GM18868 (cell line): ENCODE measurements at regions not wholly inside any gene's neighbourhood (a gene's known extent, or its start where the extent isn't known, plus 50 kb on each side); places are given as distances from the start of the nearest gene placed in this dataset.

Experiments used
- ATAC-seq: cut with Tn5 transposase; IDR thresholded peaks from one replicate; pipeline ENCODE4 v1.9.1; 2021; ENCODE audit warnings: mild to moderate bottlenecking, moderate library complexity; ENCODE audit not compliant: unreplicated experiment

DNA sequence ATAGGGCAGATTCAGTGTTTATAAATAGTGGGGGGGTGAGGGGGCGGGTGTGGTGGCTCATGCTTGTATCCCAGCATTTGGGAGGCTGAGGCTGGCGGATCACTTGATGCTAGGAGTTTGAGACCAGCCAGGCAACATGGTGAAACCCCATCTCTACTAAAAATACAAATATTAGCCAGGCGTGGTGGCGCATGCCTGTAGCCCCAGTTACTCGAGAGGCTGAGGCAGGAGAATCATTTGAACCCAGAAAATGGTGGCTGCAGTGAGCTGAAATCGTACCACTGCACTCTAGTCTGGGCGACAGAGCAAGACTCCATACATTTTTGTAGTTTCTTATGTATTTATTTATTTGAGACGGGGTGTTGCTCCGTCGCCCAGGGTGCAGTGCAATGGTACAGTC is 109.0 kb upstream of the ZNF217 start:
- ATAC-seq = no peak

DNA sequence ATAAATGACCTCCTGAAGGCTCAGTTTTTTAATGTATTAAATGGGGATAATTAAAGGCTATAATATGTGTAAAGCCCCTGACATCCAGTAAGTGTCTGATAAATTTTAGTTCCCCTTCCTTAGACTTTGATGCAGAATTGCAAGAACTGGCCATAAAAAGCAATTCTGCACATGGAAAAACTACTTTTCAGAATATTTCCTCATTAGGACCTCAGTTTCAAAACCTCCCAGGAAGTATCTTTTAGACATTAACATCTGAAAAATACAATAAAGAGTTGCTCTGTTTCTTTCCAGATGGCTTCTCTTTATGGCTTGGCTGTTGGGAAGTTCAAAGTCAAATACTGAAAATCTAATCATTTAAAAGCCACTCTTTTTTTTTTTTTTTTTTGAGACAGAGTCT is 106.3 kb upstream of the ZNF217 start:
- ATAC-seq = no peak

DNA sequence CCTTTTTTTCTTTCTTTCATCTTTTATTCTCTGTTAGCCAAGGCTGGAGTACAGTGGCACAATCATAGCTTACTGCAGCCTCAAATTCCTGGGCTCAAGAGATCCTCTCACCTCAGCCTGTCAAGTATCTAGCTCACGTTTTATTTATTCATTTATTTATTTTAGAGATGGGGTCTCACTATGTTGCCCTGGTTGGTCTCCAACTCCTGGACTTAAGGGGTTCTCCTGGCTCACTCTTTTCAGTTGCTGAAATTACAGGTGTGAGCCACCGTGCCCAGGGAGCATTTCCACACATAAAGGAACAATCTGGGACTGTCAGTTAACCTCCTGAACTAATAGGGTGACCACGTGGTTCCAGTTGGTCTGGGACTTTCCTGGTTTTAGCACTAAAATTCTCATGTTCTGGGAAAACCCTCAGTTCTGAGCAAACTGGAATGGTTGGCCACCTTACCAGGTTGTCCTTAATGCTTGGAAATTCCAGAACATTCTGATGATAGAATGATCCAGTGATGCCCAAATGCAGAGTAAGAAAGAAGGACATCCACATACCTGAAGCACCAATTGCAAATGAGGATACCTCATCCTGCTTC is 105.5 kb upstream of the ZNF217 start:
- ATAC-seq = no peak

DNA sequence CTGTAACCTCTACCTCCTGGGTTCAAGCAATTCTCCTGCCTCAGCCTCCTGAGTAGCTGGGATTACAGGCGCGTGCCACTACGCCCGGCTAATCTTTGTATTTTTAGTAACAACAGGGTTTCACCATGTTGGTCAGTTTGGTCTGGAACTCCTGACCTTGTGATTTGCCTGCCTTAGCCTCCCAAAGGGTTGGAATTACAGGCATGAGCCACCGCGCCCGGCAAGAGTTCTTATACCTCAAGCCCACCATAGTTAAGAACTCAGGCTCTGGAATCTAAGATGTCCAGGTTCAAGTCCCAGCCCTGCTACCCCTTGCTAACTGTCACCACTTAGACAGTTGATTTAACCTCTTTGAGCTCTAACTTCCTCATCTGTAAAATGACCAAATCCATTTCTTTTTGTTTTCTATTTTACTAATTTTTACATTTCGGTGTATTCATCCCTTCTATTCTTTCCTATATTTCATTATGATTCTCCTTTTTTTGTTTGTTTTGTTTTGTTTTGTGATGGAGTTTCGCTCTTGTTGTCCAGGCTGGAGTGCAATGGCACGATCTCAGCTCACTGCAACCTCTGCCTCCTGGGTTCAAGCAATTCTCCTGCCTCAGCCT is 104.8 kb upstream of the ZNF217 start:
- no peak for ATAC-seq

DNA sequence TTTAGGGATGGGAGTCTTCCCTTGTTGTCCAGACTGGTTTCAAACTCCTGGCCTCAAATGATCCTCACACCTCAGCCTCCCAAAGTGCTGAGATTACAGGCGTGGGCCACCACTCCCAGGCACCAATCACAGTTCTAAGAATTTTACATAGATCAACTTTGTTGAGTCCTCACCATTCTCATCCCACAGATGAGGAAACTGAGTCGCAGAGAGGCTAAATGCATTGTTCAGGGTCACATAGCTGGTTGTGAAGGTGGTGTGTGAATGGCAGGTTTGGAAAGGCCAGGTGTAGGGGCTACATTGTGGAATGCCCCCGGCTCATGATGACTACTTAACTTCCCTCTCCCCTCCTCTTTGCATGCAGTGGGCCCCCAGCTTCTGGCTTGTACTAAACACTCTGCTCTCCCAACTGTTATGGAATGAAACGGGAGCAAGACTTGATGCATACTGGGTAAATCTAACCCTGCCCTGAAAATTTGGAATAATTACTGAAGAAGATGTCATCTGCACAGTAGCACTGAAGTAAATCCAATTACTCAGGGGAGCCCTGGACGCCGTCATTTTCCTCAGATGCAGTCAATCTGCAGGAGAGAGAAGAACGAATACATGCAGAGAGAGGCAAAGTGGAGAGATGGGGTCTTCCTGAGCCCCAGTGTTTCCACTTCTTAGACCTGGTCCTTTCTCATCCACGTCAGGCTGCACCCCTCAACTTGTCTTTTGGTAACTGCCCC is 102.3 kb upstream of the ZNF217 start:
- no peak for ATAC-seq

DNA sequence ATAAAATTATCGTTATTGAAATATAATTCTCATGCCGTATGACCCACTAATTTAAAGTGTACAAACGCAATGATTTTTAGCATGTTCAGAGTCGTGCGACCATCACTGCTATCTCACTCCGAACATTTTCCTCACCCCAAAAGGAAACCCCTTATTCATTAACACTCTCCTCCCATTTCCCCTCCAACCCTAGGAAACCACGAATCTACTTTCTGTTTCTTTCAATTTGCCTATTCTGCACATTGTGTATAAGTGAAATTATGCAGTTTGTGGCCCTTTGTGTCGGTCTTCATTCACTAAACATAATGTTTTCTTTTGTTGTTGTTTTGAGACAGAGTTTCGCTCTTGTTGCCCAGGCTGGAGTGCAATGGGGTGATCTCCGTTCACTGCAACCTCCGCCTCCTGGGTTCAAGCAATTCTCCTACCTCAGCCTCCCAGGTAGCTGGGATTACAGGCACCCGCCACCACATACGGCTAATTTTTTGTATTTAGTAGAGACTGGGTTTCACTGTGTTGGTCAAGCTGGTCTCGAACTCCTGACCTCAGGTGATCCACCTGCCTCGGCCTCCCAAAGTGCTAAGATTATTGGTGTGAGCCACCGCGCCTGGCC is 99.7 kb upstream of the ZNF217 start:
- no peak for ATAC-seq

DNA sequence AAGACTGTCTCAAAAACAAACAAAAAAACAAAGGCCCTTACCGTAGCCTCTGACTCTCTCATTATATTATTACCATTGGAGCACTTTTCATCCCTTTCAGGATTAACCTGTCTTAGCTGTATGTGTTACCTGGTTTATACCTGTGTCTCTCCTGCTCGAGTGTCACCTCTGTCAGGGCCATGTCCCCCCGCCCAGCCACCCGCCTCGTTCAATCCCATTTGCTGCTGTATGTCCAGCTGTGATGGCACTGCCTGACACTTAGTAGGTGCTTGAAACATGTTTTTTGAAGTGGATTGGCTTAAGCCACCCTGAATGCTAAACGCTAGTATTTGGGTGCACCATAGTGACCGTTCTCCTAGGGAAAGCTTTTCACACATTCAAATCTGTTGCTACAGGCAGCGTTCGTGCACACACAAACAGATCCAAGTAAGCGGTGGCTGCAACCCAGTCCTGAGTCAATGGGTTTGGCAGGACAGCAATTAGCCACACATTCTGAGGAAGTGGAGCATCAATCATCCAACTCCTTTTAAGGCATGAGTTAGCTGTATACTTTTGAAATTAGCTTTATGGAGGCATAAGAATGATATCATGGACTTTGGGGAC is 98.9 kb upstream of the ZNF217 start:
- ATAC-seq = no peak

DNA sequence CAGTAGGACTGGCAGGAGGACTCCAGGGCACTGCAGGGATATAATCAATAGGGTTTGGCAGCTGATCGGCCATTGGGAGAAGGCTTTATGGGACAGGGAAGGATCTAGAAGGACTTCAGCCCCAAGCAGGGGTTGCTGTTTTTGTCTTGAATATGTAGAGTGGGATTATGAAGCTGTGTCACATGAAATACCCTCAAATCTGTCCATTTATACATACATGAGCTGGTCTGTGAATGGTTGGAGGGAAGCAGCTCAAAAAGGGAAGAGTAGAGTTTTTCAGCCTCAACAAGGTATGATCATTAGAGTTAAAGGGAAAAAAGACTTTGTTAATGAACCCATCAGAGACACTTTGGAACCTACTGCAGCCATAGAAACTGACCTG is 98.2 kb upstream of the ZNF217 start:
- ATAC-seq = no peak

DNA sequence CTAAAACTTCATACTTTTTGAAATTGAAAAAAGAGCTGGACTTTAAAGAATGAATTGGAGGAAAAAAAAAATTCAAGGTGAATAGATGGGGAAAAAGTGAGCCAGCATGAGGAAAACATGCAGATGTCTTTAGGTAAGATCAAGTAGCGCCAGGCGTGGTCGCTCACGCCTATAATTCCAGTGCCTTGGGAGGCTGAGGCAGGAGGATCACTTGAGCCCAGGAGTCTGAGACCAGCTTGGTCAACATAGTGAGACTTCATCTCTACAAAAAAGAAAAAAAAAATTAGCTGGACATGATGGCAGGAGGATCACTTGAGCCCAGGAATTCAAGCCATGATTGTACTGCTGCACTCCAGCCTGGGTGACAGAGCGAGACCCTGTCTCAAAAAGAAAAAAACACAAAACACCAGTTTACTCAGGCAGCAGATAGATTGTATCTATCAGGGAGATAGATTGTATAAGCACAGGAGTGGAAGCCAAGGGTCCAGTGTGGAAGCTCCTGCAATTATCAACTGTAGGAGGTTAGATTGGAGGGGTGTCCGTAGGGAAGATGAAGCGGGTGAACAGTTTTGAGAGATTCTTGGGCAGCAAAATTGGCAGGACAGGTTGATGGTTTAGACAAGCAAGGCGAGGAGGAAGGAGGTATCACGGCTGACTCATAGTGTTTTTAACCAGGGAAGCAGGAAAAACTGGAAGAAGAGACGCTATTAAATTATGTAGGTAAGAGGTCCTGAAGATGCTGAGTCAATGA is 97.6 kb upstream of the ZNF217 start:
- no peak for ATAC-seq

DNA sequence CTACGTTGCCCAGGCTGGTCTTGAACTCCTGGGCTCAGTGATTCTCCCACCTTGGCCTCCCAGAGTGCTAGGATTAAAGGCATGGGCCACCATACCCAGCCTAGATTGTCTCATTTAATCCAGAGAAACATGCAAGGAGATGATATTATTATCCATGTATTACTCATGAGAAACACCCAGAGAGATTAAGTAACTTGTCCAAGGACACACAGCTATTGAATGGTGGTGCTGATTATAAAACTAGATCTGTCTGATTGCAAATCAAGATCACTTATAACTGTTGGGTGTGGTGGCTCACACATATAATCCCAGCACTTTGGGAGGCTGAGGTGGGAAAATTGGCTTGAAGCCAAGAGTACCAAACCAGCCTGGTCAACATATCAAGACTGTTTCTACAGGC is 94.4 kb upstream of the ZNF217 start:
- ATAC-seq = no peak

DNA sequence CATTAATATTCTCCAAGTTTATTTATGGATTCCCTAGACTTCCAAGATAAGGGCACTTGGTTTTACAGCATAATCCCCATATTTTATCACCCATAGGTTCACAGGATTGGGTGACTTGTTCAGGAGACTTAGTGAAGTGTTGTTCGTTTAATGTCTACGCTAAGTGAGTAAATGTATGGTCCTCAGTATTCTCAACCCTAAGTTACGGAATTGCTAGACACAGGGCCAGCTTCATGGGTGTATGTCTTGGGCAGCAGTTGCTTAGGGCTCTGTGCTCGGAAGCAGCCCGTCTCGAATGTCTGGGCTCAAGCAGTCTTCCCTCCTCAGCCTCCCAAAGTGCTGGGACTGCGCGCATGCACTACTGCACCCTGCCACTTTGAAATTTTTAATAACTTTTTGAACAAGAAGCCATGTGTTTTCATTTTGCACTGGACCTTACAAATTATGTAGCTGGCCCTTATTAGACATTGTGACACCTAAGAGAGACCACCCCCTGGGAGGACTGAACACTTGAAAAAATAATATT is 91.5 kb upstream of the ZNF217 start:
- no peak for ATAC-seq

DNA sequence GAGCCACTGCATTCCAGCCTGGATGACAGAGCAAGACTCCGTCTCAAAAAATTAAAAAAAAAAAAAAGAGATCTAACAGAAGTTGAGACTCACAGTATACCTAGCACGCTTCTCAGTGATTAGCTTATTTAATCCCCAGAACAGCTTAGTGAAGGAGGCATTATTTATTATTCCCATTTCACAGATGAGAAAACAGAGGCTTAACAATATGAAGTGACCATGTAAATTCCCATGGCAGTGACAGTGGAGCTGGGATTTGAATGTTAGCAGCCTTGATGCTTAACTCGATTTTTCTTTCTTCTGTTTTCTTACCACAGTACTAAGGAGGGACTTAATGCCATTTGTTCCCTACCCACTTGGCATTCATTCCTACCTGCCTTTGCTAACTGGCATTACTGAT is 89.9 kb upstream of the ZNF217 start:
- no peak for ATAC-seq

DNA sequence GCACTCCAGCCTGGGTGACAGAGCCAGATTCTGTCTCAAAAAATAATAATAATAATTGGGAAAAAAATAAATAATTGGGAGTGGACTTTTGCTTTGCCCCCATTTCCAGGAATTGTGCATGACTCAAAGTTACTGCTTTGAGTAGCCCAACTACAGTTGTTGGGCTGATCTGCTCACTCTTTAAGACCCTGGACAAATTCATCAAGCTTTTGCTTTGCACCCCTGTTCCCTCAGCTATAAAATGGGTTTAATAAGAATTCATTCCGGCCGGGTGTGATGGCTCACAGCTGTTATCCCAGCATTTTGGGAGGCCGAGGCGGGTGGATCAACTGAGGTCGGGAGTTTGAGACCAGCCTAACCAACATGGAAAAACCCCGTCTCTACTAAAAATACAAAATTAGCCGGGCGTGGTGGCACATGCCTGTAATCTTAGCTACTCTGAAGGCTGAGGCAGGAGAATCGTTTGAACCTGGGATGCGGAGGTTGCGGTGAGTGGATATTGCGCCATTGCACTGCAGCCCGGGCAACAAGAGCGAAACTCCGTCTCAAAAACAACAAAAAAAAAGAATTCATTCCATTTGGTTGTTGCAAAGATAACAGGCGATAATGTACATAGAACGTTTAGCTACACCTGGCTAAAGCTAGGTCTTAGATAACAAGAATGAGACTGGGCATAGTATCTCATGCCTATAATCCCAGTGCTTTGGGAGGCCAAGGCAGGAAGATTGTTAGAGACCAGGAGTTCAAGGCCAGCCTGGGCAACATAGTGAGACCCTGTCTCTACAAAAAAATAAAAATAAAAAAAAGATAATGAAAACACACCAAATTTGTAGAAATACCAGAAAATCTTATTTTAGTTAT is 87.9 kb upstream of the ZNF217 start:
- ATAC-seq = no peak

DNA sequence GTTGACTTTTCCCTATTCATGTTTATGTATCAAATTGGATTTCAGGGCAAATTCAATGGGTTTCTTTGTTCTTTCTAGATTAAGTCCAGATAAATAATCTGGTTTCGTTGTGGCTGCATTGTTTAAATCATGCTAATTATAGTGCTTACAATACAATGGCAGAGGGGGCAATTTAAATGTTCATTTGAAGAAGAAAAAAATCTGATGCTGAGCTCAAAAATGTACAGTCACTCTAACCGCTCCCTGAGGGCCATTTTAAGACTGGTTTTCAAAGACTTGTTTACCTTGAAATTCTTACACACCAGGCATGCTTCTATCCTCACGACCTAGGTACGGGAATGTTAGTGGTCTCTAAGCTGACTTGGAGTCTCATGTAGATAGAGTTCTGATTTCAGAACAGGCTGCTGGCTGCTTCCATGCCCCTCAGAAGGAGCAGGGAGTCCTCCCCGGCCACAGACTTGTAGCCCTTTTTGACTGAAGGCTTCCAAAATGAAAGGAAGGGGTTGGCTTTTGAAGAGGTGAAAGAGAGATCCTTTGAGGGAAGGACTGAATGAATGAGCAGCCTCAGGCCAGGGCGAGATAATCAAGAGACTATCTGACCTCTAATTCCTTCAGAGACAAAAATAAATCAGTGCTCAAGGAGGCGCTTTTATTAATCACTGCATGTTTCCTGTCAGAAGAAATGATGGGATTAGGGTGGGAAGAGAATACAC is 86.1 kb upstream of the ZNF217 start:
- ATAC-seq = no peak

DNA sequence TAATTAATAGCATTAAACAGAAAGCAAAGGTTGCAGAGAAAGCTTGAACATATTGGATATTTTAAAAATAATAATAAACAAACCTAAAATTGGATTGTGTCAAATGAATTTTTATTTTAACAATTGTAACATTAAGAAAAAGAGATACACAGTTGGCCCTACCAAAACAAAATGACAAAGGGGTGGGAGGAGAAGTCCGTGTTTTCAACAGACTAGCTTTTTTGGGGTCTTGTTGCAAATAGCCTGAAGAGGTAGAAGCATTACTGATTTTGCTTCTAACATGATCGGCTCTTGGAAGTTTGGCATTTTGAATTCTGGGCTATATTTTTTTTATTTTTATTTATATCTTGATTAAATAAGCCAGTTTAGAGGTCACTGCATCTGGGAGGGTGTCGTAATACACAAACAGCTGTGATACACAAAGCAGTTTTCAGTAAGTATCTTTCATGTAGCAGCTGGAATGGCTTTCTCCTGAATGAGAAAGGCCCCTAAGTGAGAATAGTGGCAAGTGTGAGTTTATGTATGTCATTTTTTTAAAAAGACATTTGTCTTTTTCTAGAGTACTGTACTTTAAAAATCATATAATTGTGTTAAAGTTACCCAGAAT is 85.5 kb upstream of the ZNF217 start:
- ATAC-seq = no peak

DNA sequence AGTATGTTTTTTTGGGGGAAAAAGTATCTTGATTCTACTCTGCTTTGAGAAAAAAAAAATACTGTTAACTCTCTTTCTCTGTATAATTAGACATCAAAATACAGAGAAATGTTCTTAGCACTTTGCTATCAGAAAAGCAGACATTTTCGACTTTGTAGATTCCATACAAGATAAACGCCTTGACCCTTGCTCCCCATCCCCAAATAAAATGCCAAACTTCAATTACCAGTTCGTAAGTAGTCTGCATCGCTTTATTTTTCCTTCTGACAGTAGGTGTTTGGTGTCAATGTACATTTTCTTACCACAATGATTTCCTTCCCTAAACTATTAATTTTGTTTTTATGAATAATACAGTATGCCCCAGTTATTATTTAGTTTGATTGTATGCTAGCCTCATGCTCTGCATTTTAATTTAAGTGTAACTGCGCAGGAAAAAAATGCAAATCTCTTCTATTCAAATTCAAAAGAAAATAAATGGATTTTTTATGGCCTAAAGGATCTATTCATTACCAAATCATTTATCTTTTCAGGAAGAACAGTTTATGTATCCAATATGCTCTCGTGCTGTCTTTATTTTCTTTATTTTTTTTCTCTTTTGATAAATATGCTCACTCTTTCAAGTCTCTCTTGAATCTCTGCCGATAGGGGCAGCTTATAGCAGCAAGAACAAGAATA is 84.8 kb upstream of the ZNF217 start:
- ATAC-seq = no peak

DNA sequence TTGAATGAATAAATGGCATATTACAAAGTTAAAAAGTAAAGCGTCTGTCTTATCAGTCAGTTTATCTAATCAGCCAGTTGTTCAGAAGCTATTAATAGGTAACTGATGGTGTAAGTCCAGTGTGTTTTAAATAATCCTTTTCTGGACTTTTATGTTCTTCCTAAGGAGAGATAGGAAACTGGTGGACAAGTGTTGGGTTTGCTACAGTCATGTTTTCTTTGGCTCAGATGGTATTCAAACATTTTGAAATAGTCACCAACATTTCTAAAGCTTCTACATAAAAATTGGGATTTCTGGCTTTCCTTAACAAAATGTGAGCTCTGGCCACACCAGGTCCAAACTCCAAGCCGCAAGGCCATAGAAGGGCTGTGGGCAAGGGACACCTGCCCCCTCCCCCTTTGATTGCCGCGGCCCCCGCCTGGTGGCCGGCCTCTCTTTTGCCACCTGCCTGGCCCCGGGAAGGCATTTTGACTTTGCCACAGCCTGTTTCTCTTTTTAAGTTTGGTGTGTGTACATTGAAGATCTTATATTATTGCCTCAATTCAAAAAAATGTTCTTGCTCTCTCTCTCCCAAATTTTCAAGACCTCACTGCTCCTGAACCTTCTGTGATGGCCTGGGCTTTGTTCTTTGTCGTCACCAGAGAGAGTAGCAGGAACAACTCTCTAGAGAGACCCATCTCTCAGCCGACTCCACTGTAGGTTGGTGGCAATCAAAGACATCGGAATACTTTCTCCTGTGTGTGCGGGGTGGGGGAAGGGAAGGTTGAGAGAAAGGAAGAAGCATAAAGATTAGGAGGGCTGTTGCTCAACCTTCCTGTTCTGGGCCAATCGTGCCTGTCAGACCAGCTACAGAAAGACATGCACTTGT is 84.0 kb upstream of the ZNF217 start:
- no peak for ATAC-seq
